ENCODE measurements at regions not wholly inside any gene's neighbourhood (a gene's known extent, or its start where the extent isn't known, plus 50 kb on each side); places are given as distances from the start of the nearest gene placed in this dataset.

DNA sequence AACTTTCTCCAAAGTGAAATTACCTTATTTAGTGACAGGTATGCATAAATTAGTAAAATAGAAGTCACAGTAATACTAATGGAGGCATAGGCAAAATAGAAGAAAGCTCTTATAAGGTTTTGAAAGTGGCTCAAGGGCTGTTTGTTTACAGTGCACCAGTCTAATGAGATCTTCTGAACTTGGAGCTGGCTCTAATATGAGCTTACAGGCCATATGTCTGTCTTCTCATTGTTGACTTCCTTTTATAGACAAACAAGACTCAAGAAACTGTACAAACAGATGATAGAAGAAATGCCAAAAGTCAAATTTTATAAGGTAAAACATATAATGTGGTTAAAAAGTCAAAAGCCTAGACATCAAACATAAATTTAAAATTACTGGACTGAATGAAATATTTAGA lies 207.5 kb upstream of the NEGR1 start:
- H3K4me3 ChIP-seq (ENCODE audit: low read depth, low read length): no peak overlapping the region
- no peak for DNase-seq
- no peaks in the 10 kb centered on the region for H3K9me3 ChIP-seq
- H3K36me3 ChIP-seq: no peaks in the 10 kb centered on the region
- no peaks in the 10 kb centered on the region for H3K27me3 ChIP-seq
- TF ChIP-seq, protein P1, sequence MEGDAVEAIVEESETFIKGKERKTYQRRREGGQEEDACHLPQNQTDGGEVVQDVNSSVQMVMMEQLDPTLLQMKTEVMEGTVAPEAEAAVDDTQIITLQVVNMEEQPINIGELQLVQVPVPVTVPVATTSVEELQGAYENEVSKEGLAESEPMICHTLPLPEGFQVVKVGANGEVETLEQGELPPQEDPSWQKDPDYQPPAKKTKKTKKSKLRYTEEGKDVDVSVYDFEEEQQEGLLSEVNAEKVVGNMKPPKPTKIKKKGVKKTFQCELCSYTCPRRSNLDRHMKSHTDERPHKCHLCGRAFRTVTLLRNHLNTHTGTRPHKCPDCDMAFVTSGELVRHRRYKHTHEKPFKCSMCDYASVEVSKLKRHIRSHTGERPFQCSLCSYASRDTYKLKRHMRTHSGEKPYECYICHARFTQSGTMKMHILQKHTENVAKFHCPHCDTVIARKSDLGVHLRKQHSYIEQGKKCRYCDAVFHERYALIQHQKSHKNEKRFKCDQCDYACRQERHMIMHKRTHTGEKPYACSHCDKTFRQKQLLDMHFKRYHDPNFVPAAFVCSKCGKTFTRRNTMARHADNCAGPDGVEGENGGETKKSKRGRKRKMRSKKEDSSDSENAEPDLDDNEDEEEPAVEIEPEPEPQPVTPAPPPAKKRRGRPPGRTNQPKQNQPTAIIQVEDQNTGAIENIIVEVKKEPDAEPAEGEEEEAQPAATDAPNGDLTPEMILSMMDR (IDR thresholded peaks at IDR 0.05; ENCODE audit: low read depth, low read length): no peak
- H3K4me1 ChIP-seq: no peaks in the 10 kb centered on the region

DNA sequence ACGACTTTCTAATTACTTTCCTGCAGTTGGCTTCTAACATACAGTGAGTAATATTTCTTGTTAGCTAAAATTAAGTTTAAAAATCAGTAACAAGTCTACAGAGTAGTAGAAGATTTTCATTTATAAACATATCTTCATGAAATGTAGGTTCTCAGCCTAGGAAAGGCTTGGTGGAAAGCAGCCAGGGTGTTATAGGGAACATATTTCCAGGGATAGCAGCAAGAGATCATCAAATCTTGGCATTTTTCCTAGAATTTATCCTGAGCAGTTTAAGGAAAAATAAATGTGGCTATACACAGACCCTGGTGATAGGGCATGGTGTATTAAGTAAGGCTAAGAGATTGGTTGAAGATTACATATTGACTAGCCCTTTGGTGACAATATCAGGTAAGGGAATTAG lies 203.5 kb upstream of the NEGR1 start:
- H3K4me3 ChIP-seq (ENCODE audit: low read depth, low read length): no peak overlapping the region
- H3K36me3 ChIP-seq: no peaks in the 10 kb centered on the region
- DNase-seq: no peak
- no peaks in the 10 kb centered on the region for H3K9me3 ChIP-seq
- H3K4me1 ChIP-seq: no peaks in the 10 kb centered on the region
- TF ChIP-seq, protein P1 (IDR thresholded peaks at IDR 0.05; ENCODE audit: low read depth, low read length): no peak
- H3K27me3 ChIP-seq: no peaks in the 10 kb centered on the region

DNA sequence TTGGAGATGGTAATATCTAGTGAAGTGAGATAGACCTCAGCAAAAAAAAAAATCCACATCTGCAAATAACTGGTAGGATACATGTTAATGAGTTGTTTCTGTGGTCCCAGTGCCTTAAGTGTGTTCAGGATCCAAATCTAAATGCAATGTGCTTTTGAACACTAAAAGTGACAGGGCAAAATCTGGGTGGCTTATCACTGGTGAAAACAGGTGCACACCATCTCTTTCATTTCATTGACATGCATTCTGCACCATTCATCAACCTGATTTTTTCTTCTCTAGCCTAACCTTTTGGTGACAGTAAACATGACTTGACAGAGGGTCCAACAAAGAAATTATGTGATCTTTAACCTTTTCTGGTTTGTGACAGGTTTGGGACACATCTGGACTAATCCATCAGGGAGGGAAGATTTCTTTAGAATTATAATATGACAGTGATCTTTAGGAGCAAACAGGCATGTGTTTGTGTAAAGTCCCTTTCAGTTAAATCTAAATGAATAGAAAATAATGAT lies 201.6 kb upstream of the NEGR1 start:
- Histone ChIP-seq H3K27me3 (no peaks in the 10 kb centered on the region), H3K36me3 (no peaks in the 10 kb centered on the region), H3K4me1 (no peaks in the 10 kb centered on the region), H3K4me3 (ENCODE audit: low read depth, low read length) (no peak overlapping the region), H3K9me3 (no peaks in the 10 kb centered on the region)
- DNase-seq: no peak
- TF ChIP-seq, protein P1 (IDR thresholded peaks at IDR 0.05; ENCODE audit: low read depth, low read length): no peak

DNA sequence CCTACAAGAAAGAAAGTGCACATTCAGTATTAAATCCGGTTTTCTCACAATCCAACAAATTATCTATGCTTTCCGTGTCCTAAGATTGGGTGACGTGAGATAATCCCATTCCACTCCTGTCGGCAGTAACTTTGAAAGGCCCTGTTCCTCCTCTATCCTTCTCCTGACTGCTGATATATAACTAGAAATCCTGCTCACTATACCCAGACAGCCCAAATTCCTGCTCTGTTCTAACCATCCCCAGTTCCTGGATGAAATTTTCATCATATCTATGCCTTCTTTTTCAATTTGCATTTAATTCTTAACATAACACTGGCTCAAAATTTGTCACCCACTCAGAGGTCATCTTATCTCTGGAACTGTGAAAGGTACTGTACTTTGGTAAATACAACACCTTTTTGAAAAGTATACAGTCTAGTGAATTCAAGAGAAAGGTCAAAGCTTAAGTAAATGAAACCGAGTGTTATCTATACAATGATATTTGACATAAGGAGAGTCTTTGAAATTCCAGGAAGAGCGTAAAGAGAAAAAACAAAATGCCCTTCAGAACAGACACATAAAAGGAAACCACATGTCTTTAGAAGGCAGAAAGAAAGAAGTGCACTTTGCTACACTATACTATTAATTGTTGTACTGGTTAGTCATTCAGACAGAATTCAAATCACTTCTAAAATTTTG lies 200.5 kb upstream of the NEGR1 start:
- Histone ChIP-seq H3K36me3 (no peaks in the 10 kb centered on the region), H3K9me3 (no peaks in the 10 kb centered on the region), H3K4me1 (no peaks in the 10 kb centered on the region), H3K4me3 (ENCODE audit: low read depth, low read length) (no peak overlapping the region), H3K27me3 (no peaks in the 10 kb centered on the region)
- DNase-seq: no peak
- TF ChIP-seq, protein P1 (IDR thresholded peaks at IDR 0.05; ENCODE audit: low read depth, low read length): no peak

DNA sequence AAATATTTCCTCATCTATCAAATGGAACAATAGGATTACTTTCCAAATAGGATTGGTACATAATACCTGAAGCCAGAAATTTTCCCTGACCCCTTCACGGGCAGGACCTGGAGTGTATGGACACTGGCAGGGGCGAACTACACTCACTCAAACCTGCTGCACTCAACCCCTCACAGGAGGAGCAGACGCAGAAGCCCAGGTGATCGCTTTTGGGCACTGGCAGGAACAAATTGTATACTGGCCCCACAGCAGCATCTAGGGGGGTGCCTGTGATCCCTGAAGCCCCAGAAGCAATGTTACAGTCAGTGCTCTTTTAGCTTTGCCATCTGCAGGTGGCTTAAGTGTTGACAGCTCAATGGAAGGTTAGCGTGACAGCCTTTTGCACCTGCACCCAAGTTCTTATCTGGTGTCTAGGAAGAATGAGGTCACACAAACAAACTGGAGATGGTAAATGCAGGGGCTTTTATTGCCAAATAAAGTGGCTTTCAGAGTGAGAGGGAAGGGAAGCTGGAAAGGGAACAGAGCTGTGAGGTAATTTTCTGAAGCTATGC lies 199.2 kb upstream of the NEGR1 start:
- Histone ChIP-seq H3K36me3 (no peaks in the 10 kb centered on the region), H3K9me3 (no peaks in the 10 kb centered on the region), H3K4me1 (no peaks in the 10 kb centered on the region), H3K27me3 (no peaks in the 10 kb centered on the region), H3K4me3 (ENCODE audit: low read depth, low read length) (no peak overlapping the region)
- no peak for DNase-seq
- TF ChIP-seq, protein P1 (IDR thresholded peaks at IDR 0.05; ENCODE audit: low read depth, low read length): no peak

DNA sequence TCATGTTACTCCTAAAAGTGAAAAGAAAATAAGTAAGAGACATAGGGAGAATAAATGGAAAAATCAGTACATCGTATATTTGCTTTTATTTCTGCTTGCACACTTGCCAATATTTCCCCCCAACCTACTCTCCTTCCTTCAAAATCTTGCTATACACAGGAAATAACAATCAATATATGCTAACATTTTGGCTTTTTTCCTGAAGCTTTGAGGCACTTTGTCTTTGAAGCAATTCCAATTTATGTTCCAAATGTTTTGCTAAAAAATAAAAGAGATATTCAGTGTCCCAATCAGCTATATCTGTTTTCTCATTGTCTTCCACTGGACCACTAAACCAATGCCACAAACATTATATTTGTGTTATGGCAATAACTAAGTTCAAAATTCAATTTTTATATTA lies 184.0 kb upstream of the NEGR1 start:
- TF ChIP-seq, protein P1 (IDR thresholded peaks at IDR 0.05; ENCODE audit: low read depth, low read length): no peak
- Histone ChIP-seq H3K27me3 (no peaks in the 10 kb centered on the region), H3K9me3 (no peaks in the 10 kb centered on the region), H3K4me1 (no peaks in the 10 kb centered on the region), H3K4me3 (ENCODE audit: low read depth, low read length) (no peak overlapping the region), H3K36me3 (no peaks in the 10 kb centered on the region)
- DNase-seq: no peak
